MM.1S (cell line): ENCODE measurements at regions not wholly inside any gene's neighbourhood (a gene's known extent, or its start where the extent isn't known, plus 50 kb on each side); places are given as distances from the start of the nearest gene placed in this dataset.

Experiments used
- DNase-seq: peaks from one replicate; pipeline ENCODE4 v3.0.0-alpha.2; 2015
- H2AFZ ChIP-seq: fragments of 300-600 bp; sonication (generic); 2 replicates; pipeline ENCODE4 v1.6.0; 2016; ENCODE audit warnings: antibody characterized with exemption, low read length
- H3F3A ChIP-seq: fragments of 300-600 bp; sonication (generic); 2 replicates; pipeline ENCODE4 v1.6.1; 2016; ENCODE audit warnings: mild to moderate bottlenecking, antibody characterized with exemption, low read length, moderate library complexity, mixed read lengths; ENCODE audit not compliant: insufficient read depth
- H3K27ac ChIP-seq: fragments of 300-600 bp; sonication (generic); 2 replicates; pipeline ENCODE4 v1.5.1; 2016; ENCODE audit warnings: mild to moderate bottlenecking, low read length
- H3K27me3 ChIP-seq: fragments of 300-600 bp; sonication (generic); replicated peaks from 2 replicates; pipeline ENCODE4 v1.6.0; 2016; ENCODE audit warnings: low read length; ENCODE audit not compliant: insufficient read depth
- H3K36me3 ChIP-seq: fragments of 300-600 bp; sonication (generic); replicated peaks from 2 replicates; pipeline ENCODE4 v1.6.1; 2016; ENCODE audit warnings: mild to moderate bottlenecking, low read length, mixed read lengths; ENCODE audit not compliant: insufficient read depth
- H3K4me1 ChIP-seq: fragments of 300-600 bp; sonication (generic); 2 replicates; pipeline ENCODE4 v1.6.1; 2016; ENCODE audit warnings: low read length, mixed read lengths
- H3K4me2 ChIP-seq: fragments of 300-600 bp; sonication (generic); 2 replicates; pipeline ENCODE4 v1.6.0; 2016; ENCODE audit warnings: low read depth, low read length
- H3K4me3 ChIP-seq: fragments of 300-600 bp; sonication (generic); 2 replicates; pipeline ENCODE4 v1.5.1; 2016; ENCODE audit warnings: low read length, mixed read lengths
- H3K79me2 ChIP-seq: fragments of 300-600 bp; sonication (generic); 2 replicates; pipeline ENCODE4 v1.6.1; 2016; ENCODE audit warnings: mixed run types, low read length, mixed read lengths
- H3K9ac ChIP-seq: fragments of 300-600 bp; sonication (generic); 2 replicates; pipeline ENCODE4 v1.6.1; 2016; ENCODE audit warnings: low read length, mixed read lengths
- H3K9me2 ChIP-seq: fragments of 300-600 bp; sonication (generic); replicated peaks from 2 replicates; pipeline ENCODE4 v1.6.1; 2016; ENCODE audit warnings: mild to moderate bottlenecking, low read length, mixed read lengths; ENCODE audit not compliant: insufficient read depth
- H3K9me3 ChIP-seq: fragments of 300-600 bp; sonication (generic); replicated peaks from 2 replicates; pipeline ENCODE4 v1.6.1; 2016; ENCODE audit warnings: mild to moderate bottlenecking, low read length, mixed read lengths; ENCODE audit not compliant: insufficient read depth
- H4K20me1 ChIP-seq: fragments of 300-600 bp; sonication (generic); 2 replicates; pipeline ENCODE4 v1.6.1; 2016; ENCODE audit warnings: mild to moderate bottlenecking, low read length, moderate library complexity, mixed read lengths; ENCODE audit not compliant: insufficient read depth
- CTCF ChIP-seq: fragments of 300-600 bp; sonication (generic); IDR thresholded peaks from 2 replicates; pipeline ENCODE4 v1.5.1; 2016; ENCODE audit warnings: antibody characterized with exemption, low read length, mixed read lengths
- EZH2 ChIP-seq: fragments of 300-600 bp; sonication (generic); optimal IDR thresholded peaks from 2 replicates; pipeline ENCODE3; 2017; ENCODE audit warnings: low read depth, mild to moderate bottlenecking, antibody characterized with exemption, low read length, mixed read lengths
- EZH2phosphoT487 ChIP-seq: fragments of 300-600 bp; sonication (generic); IDR thresholded peaks from 2 replicates; pipeline ENCODE4 v1.6.1; 2018; ENCODE audit warnings: antibody characterized with exemption, low read length

- Histone ChIP-seq H3K4me3 (no peak overlapping the region), H3K27ac (no peak overlapping the region), H3K36me3 (no peaks in the 10 kb centered on the region), H3K9me2 (no peaks in the 10 kb centered on the region), H3K4me1 (no peaks in the 10 kb centered on the region), H3K9me3 (no peaks in the 10 kb centered on the region), H3K4me2 (no peak overlapping the region), H3F3A (no peaks in the 10 kb centered on the region), H2AFZ (no peak overlapping the region), H4K20me1 (no peaks in the 10 kb centered on the region), H3K27me3 (no peaks in the 10 kb centered on the region), H3K9ac (no peak overlapping the region), H3K79me2 (no peaks in the 10 kb centered on the region)
- TF ChIP-seq EZH2phosphoT487 (no peak), EZH2 (no peak), CTCF (no peak)
- DNase-seq, result no peak
These were observed 1145.3 kb downstream of the EFNA5 start for GRCh38 chr5:106525438-106525837.

- H3K79me2 ChIP-seq, result no peaks in the 10 kb centered on the region
- no peak overlapping the region for H3K9ac ChIP-seq
- H3K4me1 ChIP-seq, result no peaks in the 10 kb centered on the region
- no peaks in the 10 kb centered on the region for H3F3A ChIP-seq
- no peaks in the 10 kb centered on the region for H3K9me2 ChIP-seq
- no peaks in the 10 kb centered on the region for H4K20me1 ChIP-seq
- H3K4me2 ChIP-seq, result no peak overlapping the region
- H3K27ac ChIP-seq, result no peak overlapping the region
- DNase-seq, result no peak
- TF ChIP-seq EZH2 (no peak), CTCF (no peak), EZH2phosphoT487 (no peak)
- no peaks in the 10 kb centered on the region for H3K36me3 ChIP-seq
- H3K9me3 ChIP-seq, result no peaks in the 10 kb centered on the region
- H3K4me3 ChIP-seq, result no peak overlapping the region
- H3K27me3 ChIP-seq, result no peaks in the 10 kb centered on the region
- H2AFZ ChIP-seq, result no peak overlapping the region
These were observed 1146.9 kb downstream of the EFNA5 start for GRCh38 chr5:106523852-106524251.

GRCh38 chr5:106522296-106522695, 1148.4 kb downstream of the EFNA5 start:
- H3F3A ChIP-seq, result no peaks in the 10 kb centered on the region
- H3K36me3 ChIP-seq, result no peaks in the 10 kb centered on the region
- TF ChIP-seq EZH2phosphoT487 (no peak), EZH2 (no peak), CTCF (no peak)
- H3K27me3 ChIP-seq, result no peaks in the 10 kb centered on the region
- no peak overlapping the region for H3K4me3 ChIP-seq
- no peaks in the 10 kb centered on the region for H3K9me3 ChIP-seq
- no peak overlapping the region for H2AFZ ChIP-seq
- DNase-seq, result no peak
- no peaks in the 10 kb centered on the region for H4K20me1 ChIP-seq
- H3K4me2 ChIP-seq, result no peak overlapping the region
- no peaks in the 10 kb centered on the region for H3K79me2 ChIP-seq
- H3K9ac ChIP-seq, result no peak overlapping the region
- no peaks in the 10 kb centered on the region for H3K9me2 ChIP-seq
- H3K4me1 ChIP-seq, result no peaks in the 10 kb centered on the region
- no peak overlapping the region for H3K27ac ChIP-seq

GRCh38 chr5:106521701-106522100, 1149.0 kb downstream of the EFNA5 start:
- H3K4me3 ChIP-seq, result no peak overlapping the region
- no peak overlapping the region for H3K27ac ChIP-seq
- H3K36me3 ChIP-seq, result no peaks in the 10 kb centered on the region
- no peaks in the 10 kb centered on the region for H4K20me1 ChIP-seq
- no peaks in the 10 kb centered on the region for H3F3A ChIP-seq
- no peaks in the 10 kb centered on the region for H3K9me2 ChIP-seq
- H3K9me3 ChIP-seq, result no peaks in the 10 kb centered on the region
- H2AFZ ChIP-seq, result no peak overlapping the region
- no peak overlapping the region for H3K4me2 ChIP-seq
- H3K79me2 ChIP-seq, result no peaks in the 10 kb centered on the region
- H3K27me3 ChIP-seq, result no peaks in the 10 kb centered on the region
- no peaks in the 10 kb centered on the region for H3K4me1 ChIP-seq
- TF ChIP-seq EZH2, result no peak
- DNase-seq, result no peak
- H3K9ac ChIP-seq, result no peak overlapping the region
